PC-3 (cell line): ENCODE measurements at regions not wholly inside any gene's neighbourhood (a gene's known extent, or its start where the extent isn't known, plus 50 kb on each side); places are given as distances from the start of the nearest gene placed in this dataset.
A peak's percentile ranks its signal among the peaks of the same experiment; 100 is the strongest.

Experiments used
- ATAC-seq: fragments of 200-7000 bp; cut with Tn5 transposase; 2 replicates; pipeline ENCODE4 v1.9.1; 2020; ENCODE audit warnings: mild to moderate bottlenecking, moderate library complexity
- BruUV-seq: library from RNA; stranded (reverse); fragments of 400-500 nt; replicated peaks from 2 replicates; lab custom pipeline; 2021; lab: Mats Ljungman, UMichigan
- CTCF ChIA-PET: fragments of 300-600 bp; sonication (Branson Sonifier 250); formaldehyde crosslinking; loops from one replicate; lab custom pipeline; 2022; ENCODE audit warnings: antibody characterized with exemption; lab: Charles Lee
- POLR2A ChIA-PET: fragments of 300-600 bp; sonication (Branson Sonifier 250); formaldehyde crosslinking; loops from one replicate; lab custom pipeline; 2022; ENCODE audit warnings: antibody characterized with exemption; ENCODE audit not compliant: unreplicated experiment; lab: Charles Lee
- DNase-seq: peaks from one replicate; pipeline ENCODE4 v3.0.0-alpha.2; 2015
- H2AFZ ChIP-seq: fragments of 300-600 bp; sonication (generic); 2 replicates; pipeline ENCODE4 v1.6.0; 2016; ENCODE audit warnings: antibody characterized with exemption, low read length
- H3F3A ChIP-seq: fragments of 300-600 bp; sonication (generic); one replicate; pipeline ENCODE4 v1.6.0; 2017; ENCODE audit warnings: antibody characterized with exemption, low read length, control low read depth, mild to moderate bottlenecking; ENCODE audit not compliant: unreplicated experiment
- H3K27ac ChIP-seq: fragments of 300-600 bp; sonication (generic); 2 replicates; pipeline ENCODE4 v1.5.1; 2016; ENCODE audit warnings: mild to moderate bottlenecking, low read length
- H3K27me3 ChIP-seq: fragments of 300-600 bp; sonication (generic); 2 replicates; pipeline ENCODE4 v1.6.1; 2016; ENCODE audit warnings: low read length, mixed read lengths
- H3K36me3 ChIP-seq: fragments of 300-600 bp; sonication (generic); 2 replicates; pipeline ENCODE4 v1.6.1; 2016; ENCODE audit warnings: low read depth, mixed run types, low read length, mixed read lengths
- H3K4me1 ChIP-seq: fragments of 300-600 bp; sonication (generic); 2 replicates; pipeline ENCODE4 v1.5.1; 2016; ENCODE audit warnings: low read length; ENCODE audit not compliant: insufficient read depth
- H3K4me2 ChIP-seq: fragments of 300-600 bp; sonication (generic); 2 replicates; pipeline ENCODE4 v1.6.0; 2016; ENCODE audit warnings: low read length
- H3K4me3 ChIP-seq: fragments of 300-600 bp; sonication (generic); 2 replicates; pipeline ENCODE4 v1.5.1; 2016; ENCODE audit warnings: mild to moderate bottlenecking, low read length, mixed read lengths
- H3K79me2 ChIP-seq: fragments of 300-600 bp; sonication (generic); 2 replicates; pipeline ENCODE4 v1.6.1; 2017; ENCODE audit warnings: low read length, mixed read lengths
- H3K9ac ChIP-seq: fragments of 300-600 bp; sonication (generic); 2 replicates; pipeline ENCODE4 v1.6.0; 2016; ENCODE audit warnings: mild to moderate bottlenecking, low read length
- H3K9me2 ChIP-seq: fragments of 300-600 bp; sonication (generic); replicated peaks from 2 replicates; pipeline ENCODE4 v1.6.1; 2016; ENCODE audit warnings: mixed run types, low read length, mixed read lengths
- H3K9me3 ChIP-seq: fragments of 300-600 bp; sonication (generic); 2 replicates; pipeline ENCODE4 v1.6.1; 2016; ENCODE audit warnings: low read length, mixed read lengths
- H4K20me1 ChIP-seq: fragments of 300-600 bp; sonication (generic); 2 replicates; pipeline ENCODE4 v1.6.1; 2016; ENCODE audit warnings: low read length, mixed read lengths
- CTCF ChIP-seq: fragments of 300-600 bp; sonication (generic); conservative IDR thresholded peaks from 2 replicates; pipeline ENCODE4 v1.5.1; 2017; ENCODE audit warnings: antibody characterized with exemption, low read depth, mild to moderate bottlenecking, low read length
- EZH2 ChIP-seq: fragments of 300-600 bp; sonication (generic); IDR thresholded peaks from one replicate; pipeline ENCODE4 v1.6.1; 2017; ENCODE audit warnings: antibody characterized with exemption, mild to moderate bottlenecking, low read length; ENCODE audit not compliant: unreplicated experiment
- EZH2phosphoT487 ChIP-seq: fragments of 300-600 bp; sonication (generic); IDR thresholded peaks from 2 replicates; pipeline ENCODE4 v1.6.1; 2018; ENCODE audit warnings: mild to moderate bottlenecking, antibody characterized with exemption, low read length, borderline replicate concordance
- intact Hi-C: fragments of 100-400 bp; cut with micrococcal nuclease; formaldehyde crosslinking; loops from 2 replicates; pipeline ENCODE4 v1.9.0; 2023

DNA sequence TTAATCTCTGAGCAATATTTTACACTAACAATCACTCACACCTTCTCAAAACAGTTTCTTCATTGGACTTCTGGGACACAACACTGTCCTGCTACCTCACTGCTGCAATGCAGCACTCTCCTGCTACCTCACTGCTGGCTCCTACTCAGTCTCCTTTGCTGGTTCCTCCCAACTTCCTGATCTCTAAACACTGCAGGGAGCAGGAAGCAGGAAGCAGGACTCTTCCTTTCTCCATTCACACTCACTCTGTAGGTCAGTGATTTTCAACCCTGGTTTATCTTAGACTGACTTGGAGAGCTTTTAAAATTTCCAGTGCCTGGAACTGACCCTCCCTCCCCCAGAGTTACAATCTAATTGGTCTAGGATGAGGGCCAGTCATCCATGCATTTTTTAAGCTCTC lies 243.4 kb upstream of the RBBP8 start:
- BruUV-seq, result no TSS peak
- H3K4me3 ChIP-seq, result no peak overlapping the region
- peaks cover 16% of the 10 kb centered on the region for H3K4me1 ChIP-seq
- no peaks in the 10 kb centered on the region for H3K27me3 ChIP-seq
- no peaks in the 10 kb centered on the region for H3K79me2 ChIP-seq
- 0 out of 2 replicates have a peak, but pooled peaks have one; percentile 18 for ATAC-seq
- H4K20me1 ChIP-seq, result no peaks in the 10 kb centered on the region
- H3K4me2 ChIP-seq, result no peak overlapping the region
- H3K27ac ChIP-seq, result no peak overlapping the region
- no peak for DNase-seq
- no peaks in the 10 kb centered on the region for H3K9me2 ChIP-seq
- no peak overlapping the region for H2AFZ ChIP-seq
- TF ChIP-seq EZH2phosphoT487, result no peak
- TF ChIP-seq EZH2, result no peak
- no peak for TF ChIP-seq CTCF
- ChIA-PET POLR2A (no interaction called here), CTCF (no interaction called here)
- H3K9ac ChIP-seq, result no peak overlapping the region
- no peaks in the 10 kb centered on the region for H3K9me3 ChIP-seq
- intact Hi-C loops, result no loop called here
- H3K36me3 ChIP-seq, result no peaks in the 10 kb centered on the region
- H3F3A ChIP-seq, result no peaks in the 10 kb centered on the region

GRCh38 chr18:22690556-22690955 lies 242.6 kb upstream of the RBBP8 start:
- BruUV-seq, result no TSS peak
- intact Hi-C loops, result no loop called here
- H3K9ac ChIP-seq, result no peak overlapping the region
- ChIA-PET CTCF (no interaction called here), POLR2A (no interaction called here)
- no peak for TF ChIP-seq EZH2
- no peaks in the 10 kb centered on the region for H3K36me3 ChIP-seq
- peaks cover 20% of the 10 kb centered on the region for H3K4me1 ChIP-seq
- H2AFZ ChIP-seq, result no peak overlapping the region
- DNase-seq, result peak; percentile 56
- H3K4me2 ChIP-seq, result no peak overlapping the region
- H4K20me1 ChIP-seq, result no peaks in the 10 kb centered on the region
- no peaks in the 10 kb centered on the region for H3K79me2 ChIP-seq
- peak overlapping the region; percentile 38; the same call in 1 of the 2 replicates for H3K27ac ChIP-seq
- no peaks in the 10 kb centered on the region for H3K27me3 ChIP-seq
- H3K9me2 ChIP-seq, result no peaks in the 10 kb centered on the region
- ATAC-seq, result 0 out of 2 replicates have a peak, but pooled peaks have one; percentile 18
- H3K9me3 ChIP-seq, result no peaks in the 10 kb centered on the region
- no peaks in the 10 kb centered on the region for H3F3A ChIP-seq
- no peak overlapping the region for H3K4me3 ChIP-seq

DNA sequence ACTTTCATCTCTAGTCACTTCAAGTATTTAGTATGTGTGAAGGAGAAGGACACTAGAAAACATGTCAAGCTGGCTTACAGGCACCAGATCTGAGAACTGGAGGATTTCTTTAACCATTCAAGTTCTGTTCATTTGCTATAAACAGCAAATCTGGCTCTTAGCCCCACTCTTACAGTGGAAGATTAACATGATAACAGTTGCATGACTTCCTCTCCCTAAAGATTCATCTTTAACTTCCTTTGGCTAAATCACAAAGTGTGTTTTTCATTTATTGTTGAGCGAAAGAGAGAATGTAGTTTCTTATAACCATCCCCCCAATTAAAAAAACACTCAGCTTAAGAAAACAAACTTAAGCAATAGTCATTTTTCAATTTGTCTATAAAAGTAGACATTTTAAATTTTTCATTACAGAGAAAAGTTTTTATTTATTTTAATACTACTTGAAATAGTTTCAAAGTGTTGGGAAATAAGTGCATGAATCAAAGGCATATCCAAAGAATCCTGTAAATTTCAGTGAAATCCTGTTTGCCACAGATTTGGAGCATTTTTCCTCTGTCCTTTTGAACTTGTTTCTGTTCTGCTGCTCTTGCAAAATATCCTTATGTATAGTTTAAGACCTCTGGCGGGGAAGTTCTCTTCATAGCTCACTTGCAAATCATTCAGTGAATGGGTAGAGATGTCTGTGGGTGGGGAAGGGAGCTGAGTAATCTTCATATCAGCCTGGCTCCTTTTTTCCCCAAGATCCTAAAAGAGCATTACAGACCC lies 241.0 kb upstream of the RBBP8 start:
- ChIA-PET POLR2A (no interaction called here), CTCF (no interaction called here)
- no peak for DNase-seq
- Histone ChIP-seq H3K9me2 (no peaks in the 10 kb centered on the region), H3K9me3 (no peaks in the 10 kb centered on the region), H3F3A (no peaks in the 10 kb centered on the region), H3K27me3 (no peaks in the 10 kb centered on the region), H3K4me1 (peaks cover 24% of the 10 kb centered on the region), H3K4me3 (no peak overlapping the region), H3K79me2 (no peaks in the 10 kb centered on the region), H3K36me3 (no peaks in the 10 kb centered on the region), H3K9ac (no peak overlapping the region), H3K4me2 (no peak overlapping the region), H3K27ac (no peak overlapping the region), H4K20me1 (no peaks in the 10 kb centered on the region), H2AFZ (no peak overlapping the region)
- intact Hi-C loops, result no loop called here
- BruUV-seq, result no TSS peak
- ATAC-seq, result no peak
- TF ChIP-seq EZH2phosphoT487, result no peak
- no peak for TF ChIP-seq CTCF
- TF ChIP-seq EZH2, result no peak
